ENCODE measurements at regions not wholly inside any gene's neighbourhood (a gene's known extent, or its start where the extent isn't known, plus 50 kb on each side); places are given as distances from the start of the nearest gene placed in this dataset.

- TF ChIP-seq CTCF (IDR thresholded peaks at IDR 0.05; ENCODE audit: insufficient read depth, low read length) (no peak), POLR2AphosphoS5 (IDR thresholded peaks at IDR 0.05; ENCODE audit: low read depth) (no peak), GABPA (IDR thresholded peaks at IDR 0.05; ENCODE audit: low read depth) (no peak), REST (IDR thresholded peaks at IDR 0.05; ENCODE audit: insufficient replicate concordance, low read depth) (no peak)
Measured at GRCh38 chr21:15159382-15160020, 94.7 kb upstream of the NRIP1 start.
